Esophagus muscularis mucosa (tissue), 4 donors: ENCODE measurements at regions not wholly inside any gene's neighbourhood (a gene's known extent, or its start where the extent isn't known, plus 50 kb on each side); places are given as distances from the start of the nearest gene placed in this dataset.
"Not testable (repeated sequence)": the region's sequence is repeated elsewhere in the genome, so short reads cannot be mapped to it uniquely, and the experiment has no call there.

Experiments used
- CTCF ChIP-seq, 3 experiments: fragments of 200-600 bp in 2 of 3; fragments of 450-650 bp in 1 of 3; sonication (generic) in 2 of 3; IDR thresholded peaks; one replicate each; pipeline ENCODE4 v1.5.1; 2017 to 2019; ENCODE audit warnings: antibody characterized with exemption in 3 of 3, mild to moderate bottlenecking in 2 of 3, moderate library complexity in 1 of 3
- EP300 ChIP-seq: sonication (generic); formaldehyde crosslinking; IDR thresholded peaks from one replicate; pipeline ENCODE4 v1.6.1; 2017; ENCODE audit warnings: antibody characterized with exemption
- POLR2A ChIP-seq: fragments of 450-650 bp; IDR thresholded peaks from one replicate; pipeline ENCODE4 v1.6.1; 2017; ENCODE audit warnings: antibody characterized with exemption, moderate library complexity, mild to moderate bottlenecking, low read depth
- POLR2AphosphoS5 ChIP-seq, 2 donors: sonication (generic); formaldehyde crosslinking; IDR thresholded peaks; one replicate each; pipeline ENCODE4 v1.6.1; 2017; ENCODE audit warnings: antibody characterized with exemption in 2 of 2

GRCh38 chr6:144670259-144670658, 385.1 kb downstream of the UTRN start:
- not testable (repeated sequence) for TF ChIP-seq POLR2A; CTCF (IDR thresholded peaks at IDR 0.05); POLR2AphosphoS5 (IDR thresholded peaks at IDR 0.05); EP300
